ENCODE measurements at regions not wholly inside any gene's neighbourhood (a gene's known extent, or its start where the extent isn't known, plus 50 kb on each side); places are given as distances from the start of the nearest gene placed in this dataset.

DNA sequence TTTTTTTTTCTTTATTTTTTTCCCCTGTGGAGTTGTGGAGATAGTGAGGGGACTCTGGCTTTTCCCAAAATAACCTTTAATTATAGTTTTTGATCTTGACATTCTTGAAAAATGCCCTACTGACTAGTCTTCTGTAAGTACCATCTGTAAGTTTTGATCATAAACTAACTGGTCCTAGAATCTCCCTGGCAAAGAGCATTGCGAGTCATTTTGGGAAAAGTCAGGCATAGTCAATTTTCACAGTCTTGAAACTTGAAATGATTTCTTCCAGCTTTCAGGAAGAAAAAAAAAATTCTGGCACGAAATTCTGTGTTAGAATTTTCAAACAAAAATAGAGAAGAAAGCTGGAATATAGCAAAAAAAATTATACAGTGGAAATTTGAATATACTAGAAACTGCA lies 181.2 kb upstream of the SNX7 start:
- DNase-seq (ENCODE audit: low spot score), result no peak

DNA sequence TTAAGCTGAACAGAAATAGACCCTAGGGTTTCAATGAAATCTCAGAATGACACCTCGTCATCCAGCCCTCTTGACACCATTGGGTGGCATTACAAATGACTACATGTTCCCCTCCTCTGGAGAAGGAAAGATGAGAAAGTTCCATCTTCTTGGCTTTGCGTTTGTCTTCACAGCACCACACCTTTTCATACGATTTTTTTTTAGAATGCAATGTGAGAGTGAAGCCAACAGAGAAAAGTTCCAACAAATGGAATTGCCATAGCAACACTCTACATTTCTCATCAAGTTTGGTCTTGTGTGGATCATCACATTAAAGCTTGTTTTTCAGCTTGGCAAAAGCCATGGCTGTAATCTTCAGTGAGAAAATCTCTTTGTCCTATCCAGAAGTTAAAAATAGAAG lies 183.4 kb upstream of the SNX7 start:
- DNase-seq (ENCODE audit: low spot score), result no peak

DNA sequence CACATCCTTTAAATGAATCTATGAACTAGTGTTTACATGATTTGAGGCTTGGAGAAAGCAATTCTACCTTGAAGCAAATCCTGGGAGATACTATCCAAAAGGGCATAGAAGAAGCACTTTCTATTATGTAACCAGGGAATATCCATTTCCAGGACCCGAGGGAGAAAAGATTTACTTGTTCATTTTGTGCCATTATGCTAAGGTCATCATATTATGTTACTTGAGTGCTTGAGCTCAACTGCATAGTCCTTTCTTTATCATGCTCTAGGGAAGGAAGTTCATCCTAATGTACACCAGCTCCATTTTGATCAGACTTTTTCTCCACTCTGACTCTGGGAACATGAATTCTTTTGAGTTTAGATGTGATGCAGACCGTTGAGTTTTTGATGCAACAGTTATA lies 188.6 kb upstream of the SNX7 start:
- no peak for DNase-seq (ENCODE audit: low spot score)

DNA sequence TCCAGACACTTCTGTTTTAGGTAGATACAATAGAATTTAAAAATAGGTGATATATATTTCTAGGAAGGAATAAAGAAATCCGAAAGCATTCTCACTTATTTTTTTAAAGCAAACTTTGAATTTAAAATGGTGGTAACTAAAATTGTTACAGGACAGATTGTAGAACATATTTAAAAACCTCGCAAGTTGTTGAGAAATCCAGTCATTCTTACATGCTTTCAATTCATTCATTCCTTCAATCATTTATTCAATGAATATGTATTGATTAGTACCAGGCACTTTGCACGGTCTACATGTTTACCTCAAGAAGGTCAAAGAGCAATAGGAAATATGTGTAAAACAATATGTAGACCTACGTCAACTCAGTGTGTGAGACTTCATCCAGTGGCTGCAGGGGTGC lies 189.9 kb upstream of the SNX7 start:
- DNase-seq (ENCODE audit: low spot score), result no peak

DNA sequence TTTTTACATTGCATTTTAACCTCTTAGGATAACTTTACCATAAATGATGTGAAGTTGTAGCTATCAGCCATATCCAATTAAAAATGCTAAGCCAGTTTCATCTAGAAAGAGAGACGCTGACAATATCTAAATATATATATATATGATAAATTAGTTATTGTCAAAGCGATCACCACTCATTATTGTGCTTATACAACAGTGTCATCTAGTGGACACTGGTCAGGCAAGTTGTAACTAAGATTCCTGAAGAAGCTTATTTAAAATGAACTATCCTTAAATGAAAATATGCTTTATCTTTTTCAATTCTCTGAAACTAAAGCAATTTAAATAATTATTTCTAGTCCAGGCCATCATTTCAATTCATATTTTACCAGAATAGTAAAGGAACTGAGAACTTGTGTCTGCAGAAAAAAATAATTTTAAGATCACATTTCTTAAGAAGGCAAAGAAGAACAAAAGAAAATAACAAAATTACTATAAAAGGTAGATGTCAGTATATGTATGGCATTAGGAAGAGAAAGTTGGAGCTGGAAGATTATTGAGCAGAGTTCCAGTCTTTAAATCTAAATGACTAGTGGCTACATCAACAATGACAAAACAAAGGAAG lies 193.3 kb upstream of the SNX7 start:
- peak; percentile 12 for DNase-seq (ENCODE audit: low spot score)

DNA sequence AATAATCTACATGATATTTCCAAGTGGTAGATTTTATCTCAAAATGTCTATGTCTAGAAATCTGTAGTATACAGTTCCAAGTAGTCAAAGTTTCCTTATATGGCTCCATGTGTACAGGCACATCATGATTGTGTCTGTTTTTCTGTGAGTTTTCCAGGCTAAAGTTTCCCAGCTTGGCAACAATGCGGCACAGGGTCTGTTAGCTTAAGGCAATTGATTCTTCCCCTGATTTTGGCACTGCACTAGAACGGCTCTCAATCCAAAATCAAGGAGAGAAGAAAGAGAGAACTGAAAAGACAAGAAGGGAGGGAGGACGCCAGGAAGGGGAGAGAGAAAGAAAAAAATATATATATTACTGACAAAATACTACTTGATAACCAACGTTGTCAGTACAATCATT lies 193.9 kb upstream of the SNX7 start:
- DNase-seq (ENCODE audit: low spot score), result no peak

DNA sequence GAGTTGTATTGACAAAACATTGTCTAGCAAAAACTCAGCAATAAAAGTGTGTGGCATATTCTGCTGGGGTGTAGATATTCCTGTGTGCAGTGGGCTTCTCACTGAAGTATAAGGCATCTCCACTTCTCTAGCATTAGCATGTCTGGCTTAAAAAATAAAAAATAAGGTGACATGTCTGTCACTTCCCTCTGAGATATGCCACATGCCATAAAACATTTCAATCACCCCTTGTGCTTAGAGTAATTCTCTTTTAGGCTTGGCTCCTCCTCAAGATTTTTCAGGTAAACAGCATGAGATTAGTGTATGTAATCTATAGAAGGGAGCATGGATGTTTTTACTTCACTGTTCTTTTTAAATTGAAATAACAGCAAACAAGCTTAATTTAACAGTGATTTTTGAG lies 194.4 kb upstream of the SNX7 start:
- no peak for DNase-seq (ENCODE audit: low spot score)

DNA sequence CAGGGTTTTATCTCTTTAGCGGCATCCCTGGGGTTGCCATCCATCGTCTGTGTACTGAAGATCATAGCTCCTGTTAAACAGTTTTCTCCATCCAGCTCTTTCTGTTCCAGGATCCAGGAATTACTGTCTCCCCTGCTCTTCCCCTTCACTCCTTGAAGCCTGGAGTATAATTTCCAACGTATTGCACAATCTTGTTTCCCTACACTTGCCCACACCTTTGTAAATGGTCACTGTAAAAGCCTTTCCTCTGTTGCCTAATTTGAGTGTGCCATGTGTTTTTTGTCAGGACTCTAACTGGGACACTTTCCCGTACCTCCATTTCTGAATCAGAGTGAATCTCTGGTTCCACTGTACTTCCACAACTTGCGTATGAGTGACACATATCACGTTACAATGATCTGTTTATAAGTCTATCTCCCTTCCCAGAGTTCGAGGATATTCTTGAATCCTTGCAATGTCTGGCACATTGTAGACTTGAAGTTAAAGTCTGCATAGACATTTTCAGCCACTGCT lies 199.6 kb upstream of the SNX7 start:
- DNase-seq (ENCODE audit: low spot score), result no peak

DNA sequence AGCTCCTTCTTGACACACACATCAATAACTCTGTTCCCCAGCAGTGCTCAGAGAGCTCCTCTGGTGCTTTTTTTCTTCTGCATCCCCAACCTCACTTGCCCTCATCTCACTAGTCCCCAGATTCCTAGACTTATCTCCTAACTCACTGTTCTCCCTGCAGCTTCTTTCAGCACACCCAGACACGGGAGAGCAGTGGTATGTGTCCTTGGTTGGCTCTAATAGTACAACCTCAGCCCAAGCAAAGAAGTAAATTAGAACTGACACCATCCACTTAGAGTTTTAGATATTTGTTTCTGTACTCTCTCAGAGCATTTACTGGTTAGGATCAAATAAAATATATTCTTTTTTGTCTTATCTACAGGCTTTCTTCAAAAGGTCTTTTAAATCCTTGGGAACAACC lies 201.4 kb upstream of the SNX7 start:
- no peak for DNase-seq (ENCODE audit: low spot score)

DNA sequence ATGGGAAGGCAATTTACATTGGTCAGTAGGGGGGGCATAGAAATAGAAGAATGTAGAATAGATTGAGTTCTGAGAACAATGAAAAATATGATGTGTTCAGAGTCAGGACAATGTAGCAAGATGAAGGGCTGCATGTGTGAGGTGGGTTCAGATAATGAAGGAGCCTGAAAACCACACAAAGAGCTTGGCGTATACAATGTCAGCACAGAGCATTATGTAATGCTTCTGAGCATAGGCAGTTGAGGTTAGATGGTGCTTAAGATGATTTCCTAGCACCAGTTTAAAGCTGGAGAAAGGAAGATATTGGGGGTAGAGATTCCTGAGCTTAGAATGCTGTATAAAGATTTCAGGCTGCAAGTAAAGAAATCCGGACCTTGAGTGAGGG lies 202.0 kb upstream of the SNX7 start:
- DNase-seq (ENCODE audit: low spot score), result no peak

DNA sequence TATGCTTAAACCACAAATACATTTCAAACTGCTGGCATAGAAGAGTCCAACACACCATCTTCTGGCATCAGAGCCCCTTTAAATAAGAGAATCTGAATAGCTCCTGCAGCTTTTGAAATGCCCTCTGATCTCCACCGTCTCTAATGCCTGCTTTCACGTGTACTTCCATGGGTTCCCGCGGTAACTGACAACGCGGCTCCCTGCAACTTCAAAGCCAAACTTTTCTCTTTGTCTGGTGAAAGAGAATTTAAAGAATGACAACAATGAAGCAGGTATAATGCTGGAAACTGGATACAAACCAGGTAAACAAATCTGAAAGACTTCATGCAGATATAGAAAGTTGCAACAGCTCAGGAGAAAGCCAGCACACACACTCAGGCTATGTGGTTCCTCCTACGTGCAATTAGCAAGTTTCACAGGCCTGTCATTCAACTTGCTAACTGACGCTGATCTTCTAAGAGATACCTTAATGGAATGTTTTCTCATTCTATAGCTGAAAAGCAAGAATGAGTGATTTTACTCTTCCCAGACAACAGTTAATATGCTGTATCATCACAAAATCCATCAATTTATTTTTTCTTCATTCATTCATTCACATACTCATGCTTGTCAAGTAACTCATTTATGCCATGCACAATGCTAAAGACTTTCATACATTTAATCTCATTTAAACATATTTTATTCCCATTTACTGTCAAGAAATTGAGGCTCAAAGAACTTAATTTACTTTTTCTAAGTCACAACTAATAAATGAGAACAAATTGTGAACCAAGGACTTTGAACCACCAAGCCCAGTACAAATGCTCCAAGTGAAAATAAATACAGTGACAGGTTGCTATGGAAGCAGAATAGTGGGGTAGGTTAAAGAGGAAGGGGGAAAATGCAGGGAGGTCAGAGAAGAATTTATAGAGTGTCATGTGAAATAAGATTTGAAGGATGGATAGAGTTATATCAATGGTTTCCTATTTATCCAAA lies 202.7 kb upstream of the SNX7 start:
- DNase-seq (ENCODE audit: low spot score), result no peak

DNA sequence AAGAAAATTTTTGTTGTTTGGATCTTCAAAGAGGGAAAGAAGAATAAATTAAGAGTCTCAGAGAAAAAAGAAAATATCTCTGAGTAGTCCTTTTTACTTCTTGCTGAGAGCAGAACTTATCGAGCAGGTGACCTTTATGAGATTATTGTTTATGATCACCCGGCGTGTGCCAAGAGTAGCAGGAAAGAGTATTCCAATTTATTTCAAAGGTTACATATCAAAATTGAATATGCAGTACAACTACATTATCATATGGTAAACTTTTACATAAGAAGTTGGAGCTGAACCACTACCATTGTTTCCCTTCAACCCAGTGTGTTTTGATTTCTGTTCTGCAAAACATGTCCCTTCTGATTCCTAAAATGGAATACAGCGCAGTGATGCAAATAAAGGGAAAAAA lies 204.3 kb upstream of the SNX7 start:
- DNase-seq (ENCODE audit: low spot score), result no peak

DNA sequence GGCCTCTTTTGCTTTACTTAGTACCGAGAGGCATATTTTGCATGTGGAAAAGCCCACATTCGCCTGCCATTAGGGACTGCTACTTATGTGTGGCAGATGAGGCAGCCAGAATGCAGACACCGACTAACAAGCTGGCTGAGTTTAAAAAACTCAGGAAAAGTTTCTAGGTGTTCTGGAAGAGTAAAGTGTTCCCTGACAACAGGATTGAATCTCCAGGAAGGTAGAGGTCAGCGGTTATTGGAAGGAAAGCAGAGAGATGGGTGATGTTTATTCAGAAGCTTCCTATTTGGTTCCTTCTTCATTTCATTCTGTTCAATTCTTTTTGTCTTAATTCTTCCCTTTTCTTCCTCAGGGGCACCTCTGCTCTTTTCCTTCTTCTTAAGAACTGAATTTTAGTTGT lies 206.9 kb upstream of the SNX7 start:
- DNase-seq (ENCODE audit: low spot score), result no peak

DNA sequence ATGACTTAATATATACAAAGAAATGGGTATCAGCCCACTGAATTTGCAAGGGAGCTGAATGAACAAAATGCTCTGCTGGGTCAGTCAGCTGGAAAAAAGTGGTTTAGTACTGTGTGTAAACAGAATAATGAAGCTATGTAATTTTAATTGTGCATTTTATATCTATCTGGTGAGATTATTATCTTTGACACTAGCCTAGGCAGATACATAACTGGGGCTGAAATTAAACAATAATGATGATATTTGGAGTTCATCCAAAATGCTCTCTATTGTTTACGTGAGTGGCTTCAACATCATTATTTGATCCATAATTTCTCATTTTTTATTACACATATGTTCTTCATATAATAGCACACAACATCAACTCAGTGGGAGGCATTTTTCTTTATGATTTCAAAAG lies 208.5 kb upstream of the SNX7 start:
- DNase-seq (ENCODE audit: low spot score), result no peak

DNA sequence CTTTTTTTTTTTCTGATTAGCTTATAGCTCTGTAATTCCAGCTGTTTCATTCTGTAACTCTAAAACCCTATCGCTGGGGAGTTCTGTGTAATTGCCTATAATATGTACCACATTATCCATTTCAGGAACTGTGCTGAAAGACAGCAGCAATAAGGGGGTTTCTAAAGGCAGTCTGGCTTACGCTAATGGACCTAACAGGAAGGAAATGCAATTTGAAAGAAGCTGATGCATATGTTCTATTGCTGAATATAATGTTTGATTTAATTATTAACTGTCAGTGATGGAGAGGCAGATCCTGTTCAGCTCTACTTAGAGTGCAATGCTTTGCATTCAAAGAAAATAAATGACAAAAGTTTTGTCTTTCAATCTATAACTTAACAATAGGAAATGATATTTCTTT lies 209.4 kb upstream of the SNX7 start:
- DNase-seq (ENCODE audit: low spot score), result no peak

DNA sequence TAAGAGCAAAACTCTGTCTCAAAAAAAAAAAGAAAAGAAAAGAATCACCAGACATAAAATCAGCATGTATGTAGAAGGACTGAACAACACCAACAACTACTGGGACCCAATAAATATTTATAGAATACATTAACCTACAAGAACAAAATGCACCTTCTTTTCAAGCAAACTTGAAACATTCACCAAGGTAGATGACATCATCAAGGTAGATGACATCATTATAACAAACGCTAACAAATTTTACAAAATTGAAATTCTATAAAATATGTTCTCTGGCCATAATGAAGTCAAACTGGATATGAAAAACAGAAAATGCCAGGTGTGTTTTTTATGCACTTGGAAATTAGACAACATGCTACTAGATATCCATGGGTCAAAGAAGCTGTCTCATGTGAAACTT lies 220.2 kb upstream of the SNX7 start:
- no peak for DNase-seq (ENCODE audit: low spot score)

DNA sequence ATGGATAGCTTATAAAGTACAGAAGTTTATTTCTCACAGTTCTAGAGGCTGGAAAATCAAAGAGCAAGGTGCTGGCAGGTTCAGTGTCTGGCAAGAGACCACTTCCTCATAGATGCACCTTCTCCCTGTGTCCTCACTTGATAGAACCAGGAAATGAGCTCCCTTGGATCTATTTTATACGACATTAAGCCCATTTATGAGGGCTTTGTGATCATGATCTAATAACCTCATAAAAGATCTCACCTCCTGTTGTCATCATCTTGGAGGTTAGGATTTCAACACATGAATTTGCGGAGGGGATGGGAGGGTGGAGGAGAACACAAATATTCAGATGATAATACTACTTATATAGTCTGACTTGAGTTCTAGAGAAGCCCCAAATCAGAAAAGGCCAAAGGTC lies 222.1 kb upstream of the SNX7 start:
- DNase-seq (ENCODE audit: low spot score), result no peak

DNA sequence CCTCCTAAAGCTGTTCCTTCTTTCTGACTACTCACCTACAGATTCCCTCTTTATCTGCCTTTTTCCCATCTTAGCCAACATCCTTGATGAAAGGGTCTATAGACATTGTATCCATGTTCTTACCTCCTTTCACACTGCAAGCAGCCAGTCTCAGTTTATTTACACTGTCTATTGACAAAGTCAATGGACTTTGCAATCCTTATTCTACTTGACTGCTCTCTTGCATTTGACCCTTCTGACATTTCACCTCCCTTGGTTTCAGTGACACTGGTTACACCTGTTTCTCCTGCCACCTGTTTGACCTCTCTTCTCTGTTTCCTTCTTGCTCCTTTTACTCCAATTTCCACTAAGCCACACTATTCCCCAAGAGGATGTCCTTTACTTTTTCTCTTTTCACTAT lies 224.0 kb upstream of the SNX7 start:
- peak; percentile 72 for DNase-seq (ENCODE audit: low spot score)

DNA sequence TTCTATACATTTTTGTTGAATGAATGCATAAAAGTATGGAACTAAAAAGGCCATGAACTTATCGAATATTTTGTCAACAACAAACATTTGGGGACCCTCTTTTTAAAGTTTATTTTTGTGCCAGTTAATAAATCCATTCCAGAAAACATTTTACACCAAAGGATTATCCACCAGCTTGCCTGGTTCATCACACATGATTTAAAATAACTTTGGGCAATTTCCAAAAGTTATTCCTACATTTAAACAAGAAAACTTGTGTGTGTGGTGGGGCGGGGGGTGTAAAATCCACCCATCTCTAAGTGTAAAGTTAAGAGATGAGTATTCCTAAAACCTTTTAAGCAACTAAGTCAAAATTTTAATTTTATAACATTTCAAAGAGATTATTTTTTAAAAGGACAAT lies 224.5 kb upstream of the SNX7 start:
- DNase-seq (ENCODE audit: low spot score), result no peak

DNA sequence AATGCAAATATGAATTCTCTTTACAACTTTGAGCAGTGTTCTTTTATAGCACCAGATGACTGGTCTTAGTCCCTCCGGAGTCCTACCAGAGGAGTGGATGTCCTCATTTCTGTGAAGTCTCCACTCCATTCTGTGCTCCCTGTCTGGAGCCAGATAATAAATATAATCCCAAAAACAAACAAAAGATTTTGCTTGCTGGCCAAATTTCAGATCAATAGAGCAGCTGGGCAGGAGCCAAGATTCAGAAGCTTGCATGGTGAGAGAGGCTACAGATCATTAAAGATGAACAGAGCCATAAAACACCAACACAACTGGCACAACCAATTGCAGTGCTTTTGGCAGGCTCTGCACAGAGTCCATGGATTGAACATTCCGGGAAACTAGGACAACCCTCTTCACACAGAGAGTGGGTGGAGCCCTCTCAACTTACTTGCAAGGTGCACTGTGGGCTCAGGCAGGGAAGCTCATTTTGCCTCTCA lies 231.5 kb upstream of the SNX7 start:
- peak; percentile 81 for DNase-seq (ENCODE audit: low spot score)

DNA sequence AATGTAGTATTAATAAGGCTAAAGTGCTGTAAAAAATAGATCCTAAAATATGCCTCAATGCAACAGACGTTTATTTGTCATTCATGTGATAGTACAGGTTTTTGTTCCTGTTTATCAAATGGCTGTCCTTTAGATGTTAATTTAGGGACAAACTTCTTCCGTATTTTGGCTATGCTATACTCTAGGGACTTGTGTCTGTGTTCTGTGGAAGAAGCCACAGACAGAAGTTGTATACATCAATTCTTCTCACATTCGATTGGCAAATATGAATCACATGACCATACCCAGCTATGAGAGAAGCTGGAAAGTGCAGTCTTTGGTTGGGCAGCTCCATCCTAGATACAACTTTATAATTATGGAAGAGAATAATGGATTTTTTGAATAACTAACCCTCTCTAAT lies 232.7 kb upstream of the SNX7 start:
- DNase-seq (ENCODE audit: low spot score), result no peak

DNA sequence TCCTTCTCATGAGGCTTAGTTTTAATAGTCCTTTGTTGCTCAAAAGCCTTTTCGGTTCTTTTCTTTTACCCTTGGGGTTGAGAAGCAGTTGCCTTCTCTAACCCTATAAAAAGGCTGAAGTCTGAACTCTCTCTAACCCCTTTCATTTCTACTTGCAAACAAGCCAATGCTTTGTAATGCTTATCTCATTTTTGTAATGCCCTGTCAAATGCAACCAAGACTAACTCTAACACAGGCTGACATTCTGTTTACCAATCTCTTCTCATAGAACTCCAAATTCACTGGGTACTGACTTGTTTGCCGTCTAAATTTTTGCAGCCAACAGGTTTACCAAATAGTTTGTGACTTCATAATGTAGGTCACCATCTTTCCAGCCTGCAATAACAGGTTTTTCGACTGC lies 233.9 kb upstream of the SNX7 start:
- no peak for DNase-seq (ENCODE audit: low spot score)

DNA sequence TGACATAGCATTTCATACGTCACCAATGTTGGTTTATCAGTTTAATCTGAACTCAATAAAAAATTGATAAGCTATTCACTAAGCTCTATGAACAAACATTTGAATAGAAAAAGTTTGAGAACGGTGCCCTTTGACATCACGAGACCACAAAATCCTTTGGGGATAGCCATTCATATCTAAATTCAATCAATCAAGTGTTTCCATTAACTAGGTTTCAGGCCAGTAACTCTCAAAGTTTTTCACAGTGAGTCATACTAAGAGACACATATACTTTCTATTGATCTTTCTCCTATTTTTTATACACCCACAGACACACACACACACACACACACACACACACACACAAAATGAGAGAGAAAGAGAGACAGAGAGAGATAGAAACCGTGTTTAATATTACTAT lies 235.4 kb upstream of the SNX7 start:
- DNase-seq (ENCODE audit: low spot score), result peak; percentile 26
